GM12875 (cell line): ENCODE measurements at regions not wholly inside any gene's neighbourhood (a gene's known extent, or its start where the extent isn't known, plus 50 kb on each side); places are given as distances from the start of the nearest gene placed in this dataset.

Experiments
- H3K4me3 ChIP-seq: one replicate; pipeline ENCODE4 v1.5.1; 2011; ENCODE audit warnings: low read depth, low read length, control low read depth
- TF ChIP-seq, protein P1 (sequence below): IDR thresholded peaks from 2 replicates; pipeline ENCODE4 v1.5.1; 2011; ENCODE audit warnings: low read depth, mild to moderate bottlenecking, control low read depth, inconsistent platforms, low read length, moderate library complexity, borderline replicate concordance; ENCODE audit not compliant: insufficient read depth

DNA sequence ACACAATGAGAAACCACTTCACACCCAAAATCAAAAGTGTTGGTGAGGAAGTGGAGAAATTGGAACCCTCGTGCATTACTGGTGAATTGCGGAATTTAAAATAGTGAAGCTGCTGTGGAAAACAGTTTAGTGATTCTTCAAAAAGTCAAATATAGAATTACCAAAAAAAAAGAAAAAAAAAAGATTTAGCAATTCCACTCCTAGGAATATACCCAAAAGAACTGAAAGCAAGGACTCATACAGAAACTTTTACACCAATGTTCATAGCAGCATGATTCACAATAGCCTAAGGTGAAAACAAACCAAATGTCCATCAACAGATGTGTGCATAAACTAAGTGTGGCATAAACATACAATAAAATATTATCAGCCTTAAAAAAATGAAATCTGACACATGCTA is 364.3 kb upstream of the FAM241A start:
- TF ChIP-seq, protein P1, sequence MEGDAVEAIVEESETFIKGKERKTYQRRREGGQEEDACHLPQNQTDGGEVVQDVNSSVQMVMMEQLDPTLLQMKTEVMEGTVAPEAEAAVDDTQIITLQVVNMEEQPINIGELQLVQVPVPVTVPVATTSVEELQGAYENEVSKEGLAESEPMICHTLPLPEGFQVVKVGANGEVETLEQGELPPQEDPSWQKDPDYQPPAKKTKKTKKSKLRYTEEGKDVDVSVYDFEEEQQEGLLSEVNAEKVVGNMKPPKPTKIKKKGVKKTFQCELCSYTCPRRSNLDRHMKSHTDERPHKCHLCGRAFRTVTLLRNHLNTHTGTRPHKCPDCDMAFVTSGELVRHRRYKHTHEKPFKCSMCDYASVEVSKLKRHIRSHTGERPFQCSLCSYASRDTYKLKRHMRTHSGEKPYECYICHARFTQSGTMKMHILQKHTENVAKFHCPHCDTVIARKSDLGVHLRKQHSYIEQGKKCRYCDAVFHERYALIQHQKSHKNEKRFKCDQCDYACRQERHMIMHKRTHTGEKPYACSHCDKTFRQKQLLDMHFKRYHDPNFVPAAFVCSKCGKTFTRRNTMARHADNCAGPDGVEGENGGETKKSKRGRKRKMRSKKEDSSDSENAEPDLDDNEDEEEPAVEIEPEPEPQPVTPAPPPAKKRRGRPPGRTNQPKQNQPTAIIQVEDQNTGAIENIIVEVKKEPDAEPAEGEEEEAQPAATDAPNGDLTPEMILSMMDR = no peak
- H3K4me3 ChIP-seq = no peak overlapping the region

DNA sequence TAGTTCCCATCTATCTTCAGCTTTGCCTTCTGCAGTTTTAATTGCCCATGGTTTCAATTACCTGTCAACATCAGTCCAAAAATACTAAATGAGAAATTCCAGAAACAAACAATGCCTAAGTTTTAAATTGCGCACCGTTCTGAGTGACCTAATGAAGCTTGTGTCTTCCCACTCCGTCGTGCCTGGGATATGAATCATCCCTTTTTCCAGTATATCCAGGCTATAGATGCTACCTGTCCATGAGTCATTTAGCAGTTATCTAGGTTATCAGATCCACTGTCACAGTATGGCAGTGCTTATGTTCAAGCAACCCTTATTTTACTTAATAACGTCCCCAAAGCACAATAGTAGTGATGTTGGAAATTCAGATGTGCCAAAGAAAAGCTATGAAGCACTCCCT is 363.6 kb upstream of the FAM241A start:
- H3K4me3 ChIP-seq = no peak overlapping the region
- TF ChIP-seq, protein P1 = no peak

DNA sequence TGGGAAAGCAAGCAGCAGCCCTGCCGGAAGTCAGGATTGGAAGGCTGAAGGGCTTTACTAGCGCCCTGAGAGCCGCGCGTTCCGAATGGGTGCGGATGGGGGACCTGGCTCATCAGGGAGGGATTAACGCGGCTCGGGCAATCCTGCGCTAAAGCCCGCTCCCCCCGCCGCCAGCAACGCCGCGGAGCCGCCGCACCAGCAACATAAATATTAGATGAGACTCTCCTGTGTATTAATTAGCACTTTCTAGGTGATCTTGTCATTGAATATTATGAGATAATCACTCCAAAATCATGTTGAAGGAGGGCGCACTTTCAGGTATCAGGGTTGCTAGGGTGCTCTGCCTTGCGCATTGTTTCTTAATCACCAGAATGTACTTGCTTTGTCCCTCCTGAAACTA is 357.2 kb upstream of the FAM241A start:
- H3K4me3 ChIP-seq = no peak overlapping the region
- TF ChIP-seq, protein P1 = no peak

DNA sequence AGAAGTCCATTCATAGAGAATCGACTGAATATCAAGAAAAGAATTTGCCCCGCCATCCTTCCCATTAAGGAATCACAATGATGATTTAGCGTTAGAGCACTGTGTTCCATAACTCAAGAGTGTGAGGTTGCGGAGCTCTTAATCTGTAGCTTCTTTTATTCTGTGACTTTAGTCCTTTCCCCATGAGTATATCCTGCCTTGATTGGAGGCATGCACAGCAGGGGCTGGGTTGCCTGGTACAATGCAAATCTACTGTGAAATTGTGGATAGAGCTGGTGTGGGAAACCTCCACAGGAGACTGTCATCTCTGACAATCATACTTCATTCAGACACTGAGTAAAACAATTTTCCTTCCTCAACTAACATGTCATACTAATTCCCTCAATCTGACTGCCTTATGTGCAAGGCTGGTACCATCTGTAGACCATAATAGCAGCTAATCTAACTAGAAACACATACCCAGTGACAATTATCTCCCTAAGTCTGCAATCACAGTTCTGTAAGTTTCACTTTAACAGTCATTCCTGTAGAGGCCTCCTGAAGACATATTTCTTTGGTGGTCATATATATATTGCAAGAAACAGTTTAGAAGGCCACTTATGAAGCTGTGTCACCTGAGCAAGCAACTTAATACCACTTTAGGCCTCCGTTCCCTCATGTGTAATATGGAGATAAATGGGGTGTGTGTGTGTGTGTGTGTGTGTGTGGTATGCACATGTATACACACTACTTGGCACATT is 355.2 kb upstream of the FAM241A start:
- TF ChIP-seq, protein P1 = no peak
- H3K4me3 ChIP-seq = no peak overlapping the region

DNA sequence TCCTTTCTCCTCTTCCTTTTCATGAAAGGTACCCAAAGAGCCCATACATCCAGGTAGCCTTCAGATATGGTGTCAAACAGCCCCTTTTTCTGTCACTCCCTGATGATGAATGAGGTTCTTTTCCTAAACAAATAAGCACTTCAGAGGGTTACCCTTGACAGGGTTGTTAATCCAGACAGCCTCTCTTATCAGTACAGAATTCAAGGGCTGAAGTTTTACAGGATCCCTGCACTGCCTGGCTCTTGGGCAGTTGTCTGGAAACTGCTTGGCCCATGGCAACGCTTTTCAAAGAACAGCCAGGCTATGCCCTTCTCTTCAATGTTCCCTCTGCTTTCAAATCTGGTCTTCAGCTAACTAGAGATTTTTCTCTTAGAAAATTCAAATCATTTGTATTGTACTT is 352.6 kb upstream of the FAM241A start:
- no peak overlapping the region for H3K4me3 ChIP-seq

DNA sequence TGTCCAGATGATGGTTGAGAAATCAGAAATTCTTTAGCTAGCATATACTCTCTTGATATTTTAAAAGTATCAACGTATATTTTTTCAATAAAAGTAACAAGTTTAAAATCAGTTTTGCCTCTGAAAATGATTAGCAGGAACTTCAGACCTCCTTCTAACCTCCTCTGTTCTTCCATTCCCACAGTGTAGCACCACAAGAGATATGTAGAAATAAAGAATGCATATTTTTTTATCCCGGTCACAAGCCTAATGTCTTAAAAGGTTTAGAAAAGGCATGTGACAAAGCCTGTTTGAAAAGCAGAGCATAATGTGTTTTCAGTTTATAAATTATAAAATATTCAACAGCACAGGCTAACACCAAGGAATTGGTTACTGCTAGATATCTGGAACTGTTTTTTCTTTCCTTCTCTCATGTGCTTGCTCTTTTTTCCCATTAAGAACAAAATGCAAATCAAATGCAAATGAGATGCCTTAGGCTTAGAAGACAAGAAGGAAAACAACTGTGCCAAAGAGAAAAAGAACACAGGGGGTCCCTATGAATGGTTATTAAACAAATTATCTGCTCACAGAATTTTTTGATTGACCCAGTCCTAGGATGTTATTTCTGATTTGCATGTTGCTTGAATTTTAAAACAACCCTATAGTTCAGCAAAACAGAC is 351.7 kb upstream of the FAM241A start:
- no peak overlapping the region for H3K4me3 ChIP-seq
- TF ChIP-seq, protein P1 = no peak

More for the DNA sequence above, 352.6 kb upstream of the FAM241A start:
- TF ChIP-seq, protein P1 = no peak
